CD14-positive monocyte (primary cell): ENCODE measurements at regions not wholly inside any gene's neighbourhood (a gene's known extent, or its start where the extent isn't known, plus 50 kb on each side); places are given as distances from the start of the nearest gene placed in this dataset.

Experiments
- DNase-seq, 3 donors: peaks; one replicate each; pipeline ENCODE4 v3.0.0-alpha.2; 2011 to 2022
- H2AFZ ChIP-seq: 2 replicates; pipeline ENCODE4 v1.6.0; 2012; ENCODE audit warnings: mild to moderate bottlenecking, low read depth, low read length, inconsistent platforms; ENCODE audit not compliant: insufficient read depth, poor library complexity, severe bottlenecking
- H3K27ac ChIP-seq, 2 donors: 1 replicate in 1 of 2; 2 replicates in 1 of 2; pipeline ENCODE4 v1.5.1; 2012 to 2013; ENCODE audit warnings: low read length in 2 of 2, control low read depth in 1 of 2, inconsistent platforms in 1 of 2, low read depth in 1 of 2, mild to moderate bottlenecking in 1 of 2
- H3K27me3 ChIP-seq, 2 donors: one replicate each; pipeline versions ENCODE4 v1.6.0 to v1.6.1; 2011 to 2013; ENCODE audit warnings: low read length in 2 of 2; ENCODE audit not compliant: control insufficient read depth in 2 of 2, insufficient read depth in 2 of 2
- H3K36me3 ChIP-seq, 2 donors: replicated peaks in 1 of 2; 1 replicate in 1 of 2; 2 replicates in 1 of 2; pipeline versions ENCODE4 v1.5.1 to v1.6.1; 2012 to 2013; ENCODE audit warnings: low read length in 2 of 2, control low read depth in 1 of 2, inconsistent platforms in 1 of 2, mild to moderate bottlenecking in 1 of 2; ENCODE audit not compliant: insufficient read depth in 2 of 2, control insufficient read depth in 1 of 2
- H3K4me1 ChIP-seq, 2 donors: 1 replicate in 1 of 2; 2 replicates in 1 of 2; pipeline versions ENCODE4 v1.5.1 to v1.6.1; 2012 to 2013; ENCODE audit warnings: low read length in 2 of 2, control low read depth in 1 of 2, inconsistent platforms in 1 of 2, mild to moderate bottlenecking in 1 of 2, moderate library complexity in 1 of 2; ENCODE audit not compliant: insufficient read depth in 2 of 2, control insufficient read depth in 1 of 2
- H3K4me2 ChIP-seq: replicated peaks from 2 replicates; pipeline ENCODE3; 2012; ENCODE audit warnings: low read length, moderate library complexity, mild to moderate bottlenecking; ENCODE audit not compliant: poor library complexity, severe bottlenecking; ENCODE audit errors: extremely low read depth
- H3K4me3 ChIP-seq, 3 experiments: fragments of 200-600 bp in 1 of 3; sonication (generic) in 1 of 3; replicated peaks in 1 of 3; 1 replicate in 2 of 3; 2 replicates in 1 of 3; pipeline ENCODE4 v1.5.1; 2011 to 2013; ENCODE audit warnings: low read length in 3 of 3, mild to moderate bottlenecking in 3 of 3, control low read depth in 2 of 3, low read depth in 2 of 3, inconsistent platforms in 1 of 3, moderate library complexity in 1 of 3
- H3K79me2 ChIP-seq: 2 replicates; pipeline ENCODE4 v1.6.0; 2012; ENCODE audit warnings: mild to moderate bottlenecking, control low read depth, inconsistent platforms, low read length, moderate library complexity; ENCODE audit not compliant: insufficient read depth
- H3K9ac ChIP-seq: 2 replicates; pipeline ENCODE4 v1.6.0; 2017; ENCODE audit warnings: low read length, mild to moderate bottlenecking; ENCODE audit not compliant: insufficient read depth, poor library complexity, severe bottlenecking
- H3K9me3 ChIP-seq, 2 donors: replicated peaks in 1 of 2; 1 replicate in 1 of 2; 2 replicates in 1 of 2; pipeline versions ENCODE4 v1.5.1 to v1.6.1; 2012 to 2013; ENCODE audit warnings: low read length in 2 of 2, control low read depth in 1 of 2; ENCODE audit not compliant: control insufficient read depth in 1 of 2, insufficient read depth in 1 of 2
- H4K20me1 ChIP-seq: 2 replicates; pipeline ENCODE4 v1.6.0; 2012; ENCODE audit warnings: mild to moderate bottlenecking, low read length, control low read depth, moderate library complexity; ENCODE audit not compliant: insufficient read depth
- H3K27ac Mint-ChIP-seq, 7 donors: one replicate each; pipeline ENCODE4 v1.8.0; 2020; ENCODE audit warnings: mild to moderate bottlenecking in 7 of 7, mixed read lengths in 7 of 7, moderate library complexity in 6 of 7, inconsistent platforms in 2 of 7
- H3K27me3 Mint-ChIP-seq, 3 donors: one replicate each; pipeline ENCODE4 v1.8.0; 2021 to 2022; ENCODE audit warnings: low read depth in 3 of 3, mild to moderate bottlenecking in 3 of 3, mixed read lengths in 3 of 3, moderate library complexity in 3 of 3, inconsistent platforms in 1 of 3
- H3K36me3 Mint-ChIP-seq, 2 donors: one replicate each; pipeline ENCODE4 v1.8.0; 2020; ENCODE audit warnings: mixed read lengths in 2 of 2, inconsistent platforms in 1 of 2, mild to moderate bottlenecking in 1 of 2
- H3K4me1 Mint-ChIP-seq: one replicate; pipeline ENCODE4 v1.8.0; 2020; ENCODE audit warnings: mild to moderate bottlenecking, mixed read lengths
- H3K4me3 Mint-ChIP-seq, 2 donors: one replicate each; pipeline ENCODE4 v1.8.0; 2020; ENCODE audit warnings: mild to moderate bottlenecking in 2 of 2, mixed read lengths in 2 of 2, moderate library complexity in 1 of 2
- H3K9me3 Mint-ChIP-seq, 7 donors: one replicate each; pipeline ENCODE4 v1.8.0; 2020 to 2022; ENCODE audit warnings: mixed read lengths in 7 of 7, mild to moderate bottlenecking in 6 of 7, moderate library complexity in 6 of 7, inconsistent platforms in 2 of 7
- WGBS: methylation state at CpG from one replicate; pipeline ENCODE4 v1.1.5; 2013; ENCODE audit warnings: missing lambda C conversion rate; ENCODE audit not compliant: insufficient coverage; 5-methylcytosine and 5-hydroxymethylcytosine counted together
- intact Hi-C, 2 donors: fragments of 100-400 bp; cut with micrococcal nuclease; formaldehyde crosslinking; loops; one replicate each; pipeline versions ENCODE4 v1.15.0 to v1.15.1; 2023
- TF ChIP-seq, protein P1 (sequence below): fragments of 200-600 bp; IDR thresholded peaks from one replicate; pipeline ENCODE4 v1.8.0; 2022; ENCODE audit warnings: antibody characterized with exemption, mild to moderate bottlenecking

DNA sequence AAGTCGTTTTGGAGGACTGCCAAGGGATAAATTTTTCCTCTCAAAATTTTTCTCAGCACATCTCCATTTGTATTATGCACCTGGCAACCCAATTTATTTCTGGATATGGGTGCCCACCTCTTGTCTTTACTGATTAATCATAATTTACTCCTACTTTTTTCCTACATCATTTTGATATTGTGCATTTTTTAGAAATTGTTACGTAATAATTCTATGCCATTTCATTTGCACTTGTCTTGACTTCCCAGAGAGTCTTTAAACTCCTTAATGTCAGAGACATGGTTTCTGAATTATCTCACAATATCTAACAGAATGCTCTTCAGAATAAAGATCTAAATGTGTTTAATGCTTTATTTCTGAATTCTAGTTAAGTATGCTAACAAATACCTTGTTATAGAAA lies 113.1 kb downstream of the TMTC3 start:
- peaks cover 0 to 4% (median 0%) of the 10 kb centered on the region in 7 donors for H3K9me3 Mint-ChIP-seq
- Histone ChIP-seq H3K4me1 (no peaks in the 10 kb centered on the region), H4K20me1 (no peaks in the 10 kb centered on the region), H3K36me3 (no peaks in the 10 kb centered on the region), H3K4me3 (no peak overlapping the region), H3K4me2 (no peak overlapping the region), H3K27ac (no peak overlapping the region), H3K9me3 (no peaks in the 10 kb centered on the region), H3K9ac (no peak overlapping the region), H3K27me3 (no peaks in the 10 kb centered on the region), H3K79me2 (no peaks in the 10 kb centered on the region), H2AFZ (no peak overlapping the region)
- intact Hi-C loops = no loop called here
- no CpG with 5 or more reads among the region's 2 CpGs for WGBS
- TF ChIP-seq, protein P1, sequence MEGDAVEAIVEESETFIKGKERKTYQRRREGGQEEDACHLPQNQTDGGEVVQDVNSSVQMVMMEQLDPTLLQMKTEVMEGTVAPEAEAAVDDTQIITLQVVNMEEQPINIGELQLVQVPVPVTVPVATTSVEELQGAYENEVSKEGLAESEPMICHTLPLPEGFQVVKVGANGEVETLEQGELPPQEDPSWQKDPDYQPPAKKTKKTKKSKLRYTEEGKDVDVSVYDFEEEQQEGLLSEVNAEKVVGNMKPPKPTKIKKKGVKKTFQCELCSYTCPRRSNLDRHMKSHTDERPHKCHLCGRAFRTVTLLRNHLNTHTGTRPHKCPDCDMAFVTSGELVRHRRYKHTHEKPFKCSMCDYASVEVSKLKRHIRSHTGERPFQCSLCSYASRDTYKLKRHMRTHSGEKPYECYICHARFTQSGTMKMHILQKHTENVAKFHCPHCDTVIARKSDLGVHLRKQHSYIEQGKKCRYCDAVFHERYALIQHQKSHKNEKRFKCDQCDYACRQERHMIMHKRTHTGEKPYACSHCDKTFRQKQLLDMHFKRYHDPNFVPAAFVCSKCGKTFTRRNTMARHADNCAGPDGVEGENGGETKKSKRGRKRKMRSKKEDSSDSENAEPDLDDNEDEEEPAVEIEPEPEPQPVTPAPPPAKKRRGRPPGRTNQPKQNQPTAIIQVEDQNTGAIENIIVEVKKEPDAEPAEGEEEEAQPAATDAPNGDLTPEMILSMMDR = no peak
- H3K36me3 Mint-ChIP-seq = no peaks in the 10 kb centered on the region
- no peak for DNase-seq
- no peaks in the 10 kb centered on the region for H3K4me1 Mint-ChIP-seq
- H3K27ac Mint-ChIP-seq = no peak overlapping the region
- H3K4me3 Mint-ChIP-seq = no peak overlapping the region
- peaks cover 0 to 2% (median 0%) of the 10 kb centered on the region in 3 donors for H3K27me3 Mint-ChIP-seq

DNA sequence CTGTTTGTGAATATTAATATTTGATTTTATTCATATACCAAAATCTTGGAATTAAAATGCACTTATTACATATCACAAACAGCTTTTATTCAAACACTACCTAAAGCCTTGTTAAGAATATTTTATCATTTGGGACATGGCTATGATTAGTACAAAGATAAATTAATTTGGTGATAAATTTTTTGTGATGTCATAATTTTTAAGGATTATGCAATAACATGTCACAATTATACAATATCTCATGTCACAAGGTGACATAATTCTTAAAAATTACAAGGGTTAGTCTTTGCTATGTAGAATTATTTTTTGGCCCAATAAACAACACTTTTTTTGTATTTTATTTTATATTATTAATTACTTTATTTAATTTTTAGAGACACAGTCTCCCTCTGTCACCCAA lies 113.7 kb downstream of the TMTC3 start:
- H3K4me3 Mint-ChIP-seq = no peak overlapping the region
- Histone ChIP-seq H3K4me3 (no peak overlapping the region), H3K4me2 (no peak overlapping the region), H3K79me2 (no peaks in the 10 kb centered on the region), H3K27ac (no peak overlapping the region), H3K9ac (no peak overlapping the region), H4K20me1 (no peaks in the 10 kb centered on the region), H3K9me3 (no peaks in the 10 kb centered on the region), H3K4me1 (no peaks in the 10 kb centered on the region), H2AFZ (no peak overlapping the region), H3K27me3 (no peaks in the 10 kb centered on the region), H3K36me3 (no peaks in the 10 kb centered on the region)
- H3K9me3 Mint-ChIP-seq = peaks cover 0 to 4% (median 0%) of the 10 kb centered on the region in 7 donors
- TF ChIP-seq, protein P1 = no peak
- no peak for DNase-seq
- no peak overlapping the region for H3K27ac Mint-ChIP-seq
- H3K27me3 Mint-ChIP-seq = peaks cover 0 to 2% (median 0%) of the 10 kb centered on the region in 3 donors
- H3K36me3 Mint-ChIP-seq = no peaks in the 10 kb centered on the region
- intact Hi-C loops = no loop called here
- H3K4me1 Mint-ChIP-seq = no peaks in the 10 kb centered on the region
